ENCODE measurements at regions not wholly inside any gene's neighbourhood (a gene's known extent, or its start where the extent isn't known, plus 50 kb on each side); places are given as distances from the start of the nearest gene placed in this dataset.

GRCh38 chr11:19430346-19430745 lies 189.6 kb upstream of the E2F8 start:
- DNase-seq (ENCODE audit: extremely low read depth in 1 of 4, low spot score in 3 of 4) (no peak), ATAC-seq (no peak), FAIRE-seq (no peak)
- Histone ChIP-seq H3K4me1 (replicated peaks in 1 of 2; ENCODE audit: control insufficient read depth in 2 of 2, insufficient read depth in 2 of 2, low read length in 2 of 2) (no peaks in the 10 kb centered on the region), H2AFZ (ENCODE audit: low read depth, low read length) (no peak overlapping the region), H3K9ac (ENCODE audit: insufficient read depth in 1 of 2, low read depth in 2 of 2, low read length in 2 of 2) (no peak overlapping the region), H4K20me1 (replicated peaks; ENCODE audit: control insufficient read depth, insufficient read depth, low read length) (no peaks in the 10 kb centered on the region), H3K79me2 (ENCODE audit: control insufficient read depth, insufficient read depth, low read length) (no peaks in the 10 kb centered on the region), H3K4me2 (ENCODE audit: insufficient read depth, low read length) (no peak overlapping the region), H3K9me3 (replicated peaks; ENCODE audit: control insufficient read depth, insufficient read depth, low read depth, low read length) (no peaks in the 10 kb centered on the region), H3K27me3 (ENCODE audit: control insufficient read depth in 2 of 2, insufficient read depth in 2 of 2, low read length in 2 of 2) (peaks cover 6 to 27% of the 10 kb centered on the region in 2 experiments), H3K27ac (ENCODE audit: extremely low read depth, low read depth, low read length) (no peak overlapping the region), H3K36me3 (ENCODE audit: control insufficient read depth, insufficient read depth, low read length) (no peaks in the 10 kb centered on the region), H3K4me3 (no peak overlapping the region), H3K9me1 (ENCODE audit: control insufficient read depth, insufficient read depth, low read length) (no peaks in the 10 kb centered on the region)
- POLR2A ChIA-PET: no interaction called here
- intact Hi-C loops (cut with micrococcal nuclease): no loop called here
- in situ Hi-C loops (cut with MboI): no loop called here
- BruUV-seq (replicated peaks): no TSS peak
- CTCF ChIA-PET (ENCODE audit: low intra/inter-chr PET ratio): no interaction called here
- TF ChIP-seq CBX1 (IDR thresholded peaks at IDR 0.05; ENCODE audit: low read depth) (no peak), POLR2AphosphoS5 (IDR thresholded peaks at IDR 0.05; ENCODE audit: control insufficient read depth, insufficient read depth, low read depth, low read length) (no peak), ARID4B (CRISPR knock-in tag; IDR thresholded peaks at IDR 0.05) (no peak), RREB1 (CRISPR knock-in tag; IDR thresholded peaks at IDR 0.05) (no peak), RCOR1 (IDR thresholded peaks at IDR 0.05; ENCODE audit: borderline replicate concordance in 1 of 2, low read depth in 2 of 2, low read length in 2 of 2) (no peak), HDAC6 (IDR thresholded peaks at IDR 0.05; ENCODE audit: low read depth, low read length) (no peak), THAP12 (CRISPR knock-in tag; IDR thresholded peaks at IDR 0.05) (no peak)
- WGBS (ENCODE audit: insufficient coverage, low coverage, missing lambda C conversion rate): 0% methylated on average over 7 of the region's 7 CpGs
